GM18868 (cell line): ENCODE measurements at regions not wholly inside any gene's neighbourhood (a gene's known extent, or its start where the extent isn't known, plus 50 kb on each side); places are given as distances from the start of the nearest gene placed in this dataset.

Experiments
- ATAC-seq: cut with Tn5 transposase; IDR thresholded peaks from one replicate; pipeline ENCODE4 v1.9.1; 2021; ENCODE audit warnings: mild to moderate bottlenecking, moderate library complexity; ENCODE audit not compliant: unreplicated experiment

DNA sequence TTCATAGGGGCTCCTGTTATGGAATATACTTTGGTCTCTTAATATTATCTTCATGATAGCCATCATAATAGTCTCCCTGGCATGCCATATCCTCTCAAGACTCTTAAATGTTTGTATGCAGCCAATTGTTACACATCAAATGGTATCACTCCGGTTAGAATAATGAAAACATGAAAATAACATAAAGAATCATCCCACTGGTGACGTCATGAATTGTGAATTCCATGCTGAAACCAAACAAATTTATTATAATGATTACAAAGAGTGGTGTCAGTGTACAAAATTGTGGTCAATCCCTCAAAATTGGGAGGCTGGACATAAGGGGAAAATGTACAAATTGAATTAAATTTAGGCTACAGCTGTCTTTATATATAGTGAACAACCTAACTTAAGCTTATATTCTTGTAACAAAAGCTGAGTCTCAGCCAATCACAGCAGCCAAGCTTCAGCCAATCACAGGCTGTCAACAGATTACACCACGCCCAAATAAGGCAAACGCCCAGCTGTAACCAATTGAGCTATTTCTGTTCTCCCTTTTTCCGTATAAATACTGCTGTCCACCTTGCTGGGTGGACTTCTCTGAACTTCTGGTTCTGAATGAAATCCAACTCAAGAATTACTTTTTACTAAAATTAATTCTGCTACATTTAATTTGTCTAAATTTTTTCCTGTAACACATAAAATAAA, 156.1 kb downstream of the CHD9NB start:
- no peak for ATAC-seq

GRCh38 chr16:52874042-52874441, 178.7 kb downstream of the CHD9NB start:
- ATAC-seq, result no peak

DNA sequence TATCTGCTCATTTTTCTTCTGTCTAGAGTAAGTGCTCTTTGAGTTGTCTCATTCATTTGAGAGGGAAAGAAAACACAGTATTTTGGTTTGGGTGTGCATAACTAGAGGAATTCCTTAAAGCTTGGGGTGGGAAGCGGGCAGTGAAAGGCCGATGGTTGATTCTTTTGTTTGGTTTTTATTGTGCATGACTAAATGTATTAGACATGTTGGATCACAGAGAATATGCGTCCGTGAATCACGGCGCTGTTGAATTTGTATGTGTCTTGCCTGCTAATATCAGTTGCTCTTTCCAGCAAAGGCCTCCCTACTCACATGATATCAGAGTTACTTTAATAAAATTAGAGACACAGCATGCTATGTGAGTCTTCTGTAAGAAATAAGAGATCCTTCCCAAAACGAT, 180.0 kb downstream of the CHD9NB start:
- no peak for ATAC-seq

DNA sequence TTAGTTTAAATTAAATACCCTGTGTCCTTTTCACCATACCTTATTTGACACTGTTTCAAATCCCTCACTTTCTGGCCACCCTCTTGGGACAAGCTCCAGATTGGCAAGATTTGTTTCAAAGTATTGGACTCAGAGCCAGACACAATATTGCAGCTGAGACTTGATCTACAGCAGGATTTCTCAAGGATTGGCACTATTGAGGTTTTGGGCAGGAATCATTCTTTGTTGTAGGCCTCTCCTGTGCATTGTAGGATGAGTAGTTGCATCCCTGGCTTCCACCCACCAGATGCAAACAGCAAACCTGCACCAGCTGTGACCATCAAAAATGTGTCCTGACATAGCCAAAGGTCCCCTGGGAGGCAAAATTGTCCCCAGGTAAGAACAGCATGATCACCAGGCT, 181.2 kb downstream of the CHD9NB start:
- no peak for ATAC-seq

DNA sequence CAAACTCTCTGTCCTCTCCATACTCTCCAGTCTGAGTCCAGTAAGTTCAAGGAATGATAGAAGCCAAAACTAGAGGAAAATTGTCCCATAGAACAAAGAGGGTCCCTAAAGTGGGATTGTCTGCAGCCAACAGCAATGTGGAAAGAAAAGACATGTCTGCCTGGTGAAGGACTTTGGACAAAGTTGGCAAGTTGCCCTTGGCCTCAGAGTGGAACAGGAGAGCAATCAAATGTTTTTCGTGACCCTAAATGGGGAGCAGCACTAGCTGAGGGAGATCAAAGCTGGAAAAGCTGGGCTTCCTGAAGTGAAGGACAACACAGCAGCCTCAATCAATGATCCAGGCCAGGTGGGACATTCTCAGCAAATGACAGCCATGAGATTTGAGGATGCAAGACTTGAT, 183.5 kb downstream of the CHD9NB start:
- ATAC-seq, result no peak

DNA sequence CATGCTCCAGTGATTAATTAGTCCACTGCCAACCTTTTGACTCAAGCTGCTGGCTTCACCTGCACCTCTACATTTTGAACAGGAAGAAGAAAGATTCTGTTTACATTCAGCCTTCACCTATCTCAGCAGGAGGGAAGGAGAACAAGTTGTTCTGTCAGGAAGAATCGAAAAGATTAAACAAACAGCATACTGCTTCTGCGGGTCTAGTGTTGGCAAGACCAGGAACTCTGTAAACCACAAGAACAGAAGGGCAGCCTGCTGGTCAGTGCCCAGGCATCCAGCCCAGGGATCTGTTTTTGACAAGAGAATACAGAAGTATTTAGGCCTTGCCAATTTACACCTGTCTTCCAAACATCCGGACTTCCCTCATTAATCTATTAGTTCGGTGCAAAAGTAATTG, 189.7 kb downstream of the CHD9NB start:
- ATAC-seq, result no peak

- no peak for ATAC-seq
These were observed 191.1 kb downstream of the CHD9NB start for GRCh38 chr16:52861614-52862022.

- no peak for ATAC-seq
These were observed 197.2 kb downstream of the CHD9NB start for GRCh38 chr16:52855463-52855862.

GRCh38 chr16:52852978-52853377, 199.7 kb downstream of the CHD9NB start:
- no peak for ATAC-seq

DNA sequence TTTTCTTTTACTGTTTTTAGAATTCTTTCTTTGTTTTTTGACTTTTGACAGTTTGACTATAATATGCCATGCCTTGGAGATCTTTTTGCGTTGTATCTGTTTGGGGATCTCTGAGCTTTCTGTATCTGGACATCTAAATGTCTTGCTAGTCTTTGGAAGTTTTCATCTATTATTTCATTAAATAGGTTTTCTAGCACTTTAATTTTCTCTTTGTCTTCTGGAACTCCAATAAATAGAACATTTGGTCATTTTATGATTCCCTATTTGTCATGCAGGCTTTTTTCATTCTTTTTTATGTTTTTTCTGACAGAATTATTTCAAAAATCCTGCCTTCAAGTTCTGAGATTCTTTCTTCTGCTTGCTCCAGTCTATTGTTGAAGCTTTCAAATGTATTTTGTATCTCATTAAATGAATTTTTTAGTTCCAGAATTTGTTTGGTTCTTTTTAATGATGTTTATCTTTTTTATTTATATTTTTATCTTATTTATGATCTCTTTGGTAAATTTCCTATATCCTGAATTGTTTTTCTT, 201.4 kb downstream of the CHD9NB start:
- no peak for ATAC-seq

- no peak for ATAC-seq
These were observed 209.3 kb downstream of the CHD9NB start for GRCh38 chr16:52843381-52843780.

DNA sequence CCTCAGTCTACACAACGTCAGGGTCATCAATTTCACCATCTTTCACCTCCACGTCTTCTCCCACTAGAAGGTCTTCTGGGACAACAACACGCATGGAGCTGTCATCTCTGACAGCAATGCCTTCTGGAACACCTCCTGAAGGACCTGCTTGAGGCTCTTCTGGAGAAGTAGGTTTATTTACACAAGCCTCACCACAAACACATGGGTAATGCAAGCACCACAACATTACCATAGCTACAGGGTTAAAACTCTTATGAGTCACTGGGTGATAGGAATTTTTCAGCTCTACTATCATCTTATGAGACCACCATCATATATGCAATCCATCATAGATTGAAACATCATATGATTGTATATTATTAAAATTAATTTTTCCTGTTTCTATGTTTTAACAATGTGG, 215.4 kb downstream of the CHD9NB start:
- no peak for ATAC-seq

DNA sequence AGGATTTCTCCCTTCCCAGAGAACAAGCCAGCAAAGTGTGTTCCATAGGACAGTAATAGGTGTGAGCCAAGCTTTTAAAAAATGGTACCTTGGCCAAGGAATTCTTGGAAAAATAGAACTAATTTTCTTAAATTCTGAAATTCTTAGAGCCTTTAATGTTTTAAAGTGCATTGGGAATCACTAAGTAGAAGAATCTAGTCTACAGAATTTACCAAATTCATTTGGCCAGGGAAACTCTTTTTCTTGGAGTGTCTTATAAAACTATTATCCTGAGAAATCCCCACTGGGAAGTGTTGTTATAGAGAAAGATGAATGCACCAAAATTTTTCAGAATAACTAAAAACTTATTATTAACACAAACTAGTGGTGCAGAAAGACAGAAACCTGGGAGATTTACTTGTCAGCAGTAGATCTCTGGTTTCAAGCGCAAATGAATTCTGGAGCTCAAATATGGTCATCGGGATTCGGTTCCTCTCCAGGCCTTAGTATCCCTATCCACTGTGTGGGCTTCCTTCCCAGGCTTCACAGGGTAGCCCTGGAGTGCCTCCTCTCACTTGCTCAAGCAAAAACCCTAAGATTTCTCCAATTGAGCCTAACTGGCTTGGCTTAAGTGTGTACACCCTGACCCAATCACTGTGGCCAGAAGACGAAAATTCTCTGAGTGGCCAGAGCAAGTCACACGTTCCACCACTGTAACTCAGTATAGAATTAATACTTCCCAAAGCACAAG, 217.8 kb downstream of the CHD9NB start:
- no peak for ATAC-seq

- no peak for ATAC-seq
These were observed 219.9 kb downstream of the CHD9NB start for GRCh38 chr16:52832771-52833170.

- no peak for ATAC-seq
These were observed 225.2 kb downstream of the CHD9NB start for GRCh38 chr16:52827456-52827855.

DNA sequence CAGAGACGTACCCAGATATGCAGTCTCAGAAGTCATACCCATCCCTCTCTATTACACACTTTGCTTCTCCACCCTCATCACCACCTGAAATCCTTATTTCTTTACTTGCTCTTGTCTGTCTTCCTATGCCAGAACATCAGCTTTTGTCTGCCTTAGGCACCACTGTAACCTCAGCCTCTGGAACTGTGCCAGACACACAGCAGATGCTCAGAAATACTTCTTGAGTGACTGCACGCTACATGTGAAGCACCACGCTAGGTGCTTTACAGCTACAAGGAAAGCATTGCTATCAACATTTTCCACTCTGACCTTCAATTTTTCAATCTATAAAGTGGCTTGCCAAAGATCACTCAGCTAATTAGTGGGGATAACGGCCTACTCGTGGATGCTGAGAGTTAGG, 226.8 kb downstream of the CHD9NB start:
- ATAC-seq, result no peak

GRCh38 chr16:52819808-52820207, 232.9 kb downstream of the CHD9NB start:
- ATAC-seq, result no peak

GRCh38 chr16:52819405-52819804, 233.3 kb downstream of the CHD9NB start:
- ATAC-seq, result no peak

GRCh38 chr16:52817696-52818095, 235.0 kb downstream of the CHD9NB start:
- no peak for ATAC-seq

GRCh38 chr16:52816993-52817392, 235.7 kb downstream of the CHD9NB start:
- no peak for ATAC-seq

DNA sequence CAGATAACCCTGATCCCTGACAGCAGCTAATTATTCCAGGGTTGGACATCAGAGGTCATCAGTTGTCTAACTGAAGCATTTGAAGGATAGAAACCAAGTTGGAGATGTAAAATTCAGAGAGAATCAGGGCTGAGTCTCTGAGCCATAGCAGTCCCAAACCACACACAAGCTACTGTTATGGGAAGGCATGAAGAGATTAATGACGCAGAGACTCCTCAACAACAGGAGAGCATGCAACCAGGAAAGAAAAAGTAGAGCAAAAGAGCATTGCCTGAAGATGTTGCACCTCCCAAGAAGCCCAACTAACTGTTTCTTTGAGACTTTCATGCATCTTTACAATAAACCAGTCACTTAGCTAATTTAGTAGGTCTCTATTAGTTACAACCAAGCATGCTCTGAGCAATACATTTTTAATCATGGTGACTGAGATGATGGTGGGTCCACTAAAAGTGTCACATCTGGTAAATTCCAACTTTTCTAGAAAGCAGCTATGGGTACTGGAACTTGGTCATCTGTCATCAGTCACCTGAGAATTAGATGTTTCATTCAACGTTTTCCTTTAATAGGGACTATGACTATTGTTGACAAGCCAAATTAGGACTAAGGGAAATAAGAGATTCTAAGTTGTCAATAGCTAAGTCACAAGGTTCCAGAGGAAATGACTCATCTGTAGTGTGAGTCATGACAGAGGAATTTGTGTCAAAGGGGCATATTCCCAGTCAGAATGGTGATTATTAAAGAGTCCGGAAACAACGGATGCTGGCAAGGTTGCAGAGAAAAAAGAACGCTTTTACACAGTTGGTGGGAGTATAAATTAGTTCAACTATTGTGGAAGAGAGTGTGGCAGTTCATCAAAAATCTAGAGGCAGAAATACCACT, 239.8 kb downstream of the CHD9NB start:
- ATAC-seq, result no peak
